ENCODE measurements at regions not wholly inside any gene's neighbourhood (a gene's known extent, or its start where the extent isn't known, plus 50 kb on each side); places are given as distances from the start of the nearest gene placed in this dataset.

DNA sequence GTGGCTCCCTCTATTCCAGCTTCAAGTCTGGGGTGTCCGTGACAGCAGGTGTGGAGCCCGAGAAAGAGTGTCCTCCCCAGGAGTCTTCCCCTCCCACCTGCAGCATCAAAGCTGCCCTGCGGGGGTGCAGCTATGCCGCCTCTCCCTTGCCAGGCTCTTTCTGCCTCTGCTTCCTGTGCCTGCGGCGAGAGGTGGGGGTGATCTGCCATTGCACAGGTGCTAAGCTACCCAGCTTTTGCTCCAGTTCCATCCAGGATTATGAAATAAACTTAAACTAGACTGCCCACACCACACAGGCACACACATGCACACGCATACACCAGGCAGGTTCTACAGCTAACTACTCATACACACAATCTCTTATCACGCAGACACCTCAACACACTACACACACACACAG lies 104.7 kb upstream of the CLDN10 start:
- no peak for DNase-seq (ENCODE audit: low spot score)

DNA sequence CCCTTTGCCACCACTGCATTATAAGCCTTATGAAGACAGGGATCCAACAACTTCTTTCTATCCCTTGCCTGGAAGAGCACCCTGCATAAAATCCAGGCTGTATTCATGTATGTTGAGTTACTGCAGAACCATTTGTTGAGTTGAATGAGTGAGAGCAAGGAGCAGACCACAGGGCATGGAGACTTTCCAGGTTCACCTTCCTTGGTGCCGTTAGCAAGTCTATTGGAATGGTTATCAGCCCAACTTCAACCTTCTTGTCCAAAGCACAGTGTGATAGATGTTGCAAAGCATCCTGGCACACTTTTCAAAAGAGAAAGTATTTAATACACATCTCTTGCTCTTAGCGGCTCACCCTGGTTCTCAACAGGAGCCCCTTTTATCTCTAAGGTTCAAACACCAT lies 100.9 kb upstream of the CLDN10 start:
- no peak for DNase-seq (ENCODE audit: low spot score)

DNA sequence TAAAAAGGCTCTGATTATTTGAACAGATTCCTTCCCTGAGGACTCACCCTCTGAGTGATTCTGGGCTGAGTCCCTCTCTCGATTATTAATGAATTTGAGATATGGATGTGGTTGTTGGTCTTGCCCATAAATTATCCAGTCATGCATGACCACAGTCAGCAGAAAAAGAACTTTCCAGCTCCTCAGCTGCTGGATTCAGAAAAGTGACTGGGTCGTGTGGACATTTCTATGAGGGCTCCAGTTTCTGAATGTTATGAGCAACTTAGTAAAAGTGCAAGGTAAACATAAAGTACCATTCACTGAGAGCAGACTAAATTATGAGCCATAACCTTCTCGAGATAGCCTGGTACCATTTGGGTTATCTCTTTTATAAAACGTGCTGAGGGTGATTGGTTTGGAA lies 100.1 kb upstream of the CLDN10 start:
- DNase-seq (ENCODE audit: low spot score): no peak

DNA sequence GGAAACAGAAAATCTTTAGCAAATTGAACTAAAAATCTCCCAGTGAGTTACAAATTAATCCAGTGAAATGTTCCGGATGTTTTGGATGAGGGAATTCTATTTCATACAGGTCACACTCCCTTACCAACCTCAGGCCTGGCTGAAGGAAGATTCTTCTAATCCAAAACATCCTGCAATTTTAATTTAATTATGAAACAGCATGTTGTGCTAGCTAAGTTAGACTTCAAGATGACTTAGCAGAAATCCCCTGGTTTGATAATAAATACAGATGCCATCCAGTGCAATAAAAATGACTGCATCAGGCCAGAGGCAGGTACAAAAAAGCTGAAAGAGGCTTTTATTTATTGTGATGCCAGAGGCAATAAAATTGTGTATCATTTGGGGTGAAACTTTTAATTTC lies 96.7 kb upstream of the CLDN10 start:
- peak; percentile 12 for DNase-seq (ENCODE audit: low spot score)

DNA sequence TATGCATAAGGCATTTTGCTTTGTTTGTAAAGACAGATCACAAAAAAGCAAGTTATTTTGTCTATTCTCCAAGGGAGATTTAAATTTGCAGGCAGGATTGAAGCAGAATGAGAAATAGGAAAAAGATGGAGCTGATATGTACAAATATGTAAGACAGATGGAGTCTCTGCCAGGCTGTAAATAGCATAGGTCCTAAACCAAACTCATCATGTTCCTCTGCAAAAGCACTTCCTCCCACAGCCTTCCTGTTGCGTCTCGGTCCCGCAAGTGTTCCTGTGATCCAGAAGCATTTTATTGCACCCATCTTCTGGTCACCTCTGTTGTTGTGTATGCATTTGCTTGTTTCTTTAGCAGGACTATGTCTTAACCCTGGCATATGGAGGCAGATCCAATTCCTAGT lies 95.7 kb upstream of the CLDN10 start:
- DNase-seq (ENCODE audit: low spot score): no peak

DNA sequence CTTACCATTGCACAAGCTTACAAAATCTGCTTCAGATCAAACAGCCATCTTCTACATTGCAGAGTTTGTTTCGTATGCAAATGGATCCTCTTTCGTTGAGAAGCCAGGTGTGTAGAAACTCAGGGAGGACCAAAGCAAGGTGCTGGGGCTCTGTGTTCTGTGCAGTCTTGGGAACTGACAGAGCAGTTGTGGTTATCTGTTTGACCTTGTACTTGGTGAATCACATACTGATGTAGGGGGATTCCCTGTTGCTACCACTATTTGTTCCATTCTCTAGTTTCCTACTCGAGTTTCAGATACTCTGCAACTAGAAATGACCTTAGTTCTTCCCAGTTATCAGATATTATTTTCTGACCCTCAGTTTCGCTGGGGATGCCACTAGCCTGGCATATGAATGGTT lies 95.2 kb upstream of the CLDN10 start:
- no peak for DNase-seq (ENCODE audit: low spot score)

DNA sequence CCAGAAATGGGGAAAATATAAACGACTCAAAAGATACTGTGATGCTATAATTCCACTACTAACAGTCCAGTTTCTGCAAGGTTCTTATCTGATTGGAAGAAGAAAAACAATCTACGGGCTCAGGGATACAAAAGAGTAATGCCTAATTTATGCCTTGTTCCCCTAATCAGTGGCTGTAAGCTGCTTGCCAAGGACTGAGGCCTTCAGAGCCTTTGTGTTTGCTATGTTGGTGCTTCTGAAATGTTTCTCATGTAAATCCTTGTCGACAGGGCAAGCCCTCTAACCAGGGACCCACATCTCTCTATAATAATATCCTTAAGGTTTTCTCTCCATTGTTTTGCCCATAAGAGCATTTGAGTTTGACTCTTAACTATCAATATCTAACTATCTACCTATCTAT lies 89.7 kb upstream of the CLDN10 start:
- DNase-seq (ENCODE audit: low spot score): no peak

DNA sequence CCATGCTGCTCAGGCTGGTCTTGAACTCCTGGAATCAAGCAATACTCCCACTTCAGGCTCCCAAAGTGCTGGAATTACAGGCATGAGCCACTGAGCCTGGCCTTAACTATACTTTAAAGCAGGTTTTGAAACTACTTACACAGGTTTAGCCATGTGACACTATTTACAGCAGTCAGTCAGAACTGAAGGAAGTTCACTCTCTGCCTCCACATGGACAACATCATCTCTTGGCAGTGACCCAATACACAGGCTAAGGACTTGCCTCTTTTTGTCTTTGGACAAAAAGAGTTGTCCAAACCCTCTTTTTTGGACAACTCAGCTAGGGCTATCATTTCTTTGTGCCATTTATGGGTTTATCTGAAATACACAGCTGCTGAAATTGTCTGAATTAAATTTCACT lies 89.0 kb upstream of the CLDN10 start:
- DNase-seq (ENCODE audit: low spot score): no peak

DNA sequence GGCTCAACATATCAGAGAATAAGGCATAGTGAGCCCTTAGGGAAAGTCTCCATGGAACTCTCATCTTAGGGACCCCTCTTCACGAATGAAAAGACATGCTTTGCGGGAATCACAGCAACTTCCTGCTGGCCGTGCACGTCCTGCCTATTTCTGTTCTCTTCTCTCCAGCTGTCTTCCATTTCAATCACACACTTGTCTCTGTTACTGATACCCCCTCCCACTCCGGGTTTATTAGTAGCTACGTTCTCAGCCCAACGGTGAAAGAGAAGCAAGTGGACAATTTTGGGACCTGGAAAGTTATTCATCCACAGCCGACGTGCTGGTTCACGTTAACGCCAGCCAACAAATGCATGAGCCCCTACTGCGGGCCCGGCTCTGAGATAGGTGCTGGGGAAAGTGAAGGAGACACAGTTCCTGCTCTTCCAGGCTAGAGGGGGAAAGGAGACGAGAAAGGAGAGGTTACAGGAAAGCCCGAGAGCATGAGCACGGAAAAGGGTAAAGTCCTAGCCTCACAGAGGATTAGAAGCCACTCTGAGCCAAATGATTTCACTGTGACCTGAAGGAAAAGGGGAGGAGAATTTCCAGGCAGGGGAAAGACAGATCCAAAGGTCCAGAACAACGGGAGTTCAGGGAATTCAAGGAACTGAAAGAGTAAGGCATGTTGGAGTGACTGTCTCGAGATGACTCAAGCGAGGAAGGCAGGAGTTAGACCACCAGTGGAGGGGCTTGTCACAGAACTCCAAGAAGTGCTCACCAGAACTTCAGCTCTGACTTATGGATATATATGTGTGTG lies 81.8 kb upstream of the CLDN10 start:
- no peak for DNase-seq (ENCODE audit: low spot score)

DNA sequence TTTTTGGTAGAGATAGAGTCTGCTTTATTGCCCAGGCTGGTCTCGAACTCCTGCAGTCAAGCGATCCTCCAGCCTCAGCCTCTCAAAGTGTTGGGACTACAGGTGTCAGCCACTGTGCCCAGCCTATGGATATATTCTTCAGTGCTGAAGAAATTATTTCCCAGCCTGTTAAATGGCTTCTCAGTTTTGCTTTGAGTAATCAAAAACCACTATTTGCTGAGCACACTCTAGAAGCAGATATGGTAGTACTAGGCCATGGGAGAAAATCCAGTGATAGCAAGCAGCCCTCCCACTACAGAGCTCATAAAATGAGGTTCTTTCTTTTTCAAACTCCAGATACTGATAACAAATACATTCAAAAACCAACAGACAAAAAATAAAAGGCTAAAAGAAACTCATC lies 80.6 kb upstream of the CLDN10 start:
- no peak for DNase-seq (ENCODE audit: low spot score)

DNA sequence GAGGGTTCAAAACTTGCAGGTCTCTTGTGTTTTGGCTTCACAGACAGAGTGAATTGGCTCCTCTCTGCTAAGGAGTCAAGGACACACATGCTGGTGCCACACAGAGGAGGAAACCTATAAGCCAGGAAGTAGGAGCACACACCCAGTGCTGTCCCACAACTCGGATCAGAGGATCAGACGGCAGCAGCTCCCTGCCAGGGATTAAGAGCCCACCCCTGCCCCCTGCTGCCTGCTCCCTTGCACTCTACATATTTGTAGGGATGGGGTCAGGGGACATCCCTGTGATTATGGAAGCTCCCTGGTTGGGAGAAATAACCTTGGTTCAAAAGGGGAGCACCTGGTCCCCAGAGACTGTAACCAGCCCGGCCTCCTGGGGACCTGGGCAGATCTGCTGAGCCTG lies 77.5 kb upstream of the CLDN10 start:
- no peak for DNase-seq (ENCODE audit: low spot score)

DNA sequence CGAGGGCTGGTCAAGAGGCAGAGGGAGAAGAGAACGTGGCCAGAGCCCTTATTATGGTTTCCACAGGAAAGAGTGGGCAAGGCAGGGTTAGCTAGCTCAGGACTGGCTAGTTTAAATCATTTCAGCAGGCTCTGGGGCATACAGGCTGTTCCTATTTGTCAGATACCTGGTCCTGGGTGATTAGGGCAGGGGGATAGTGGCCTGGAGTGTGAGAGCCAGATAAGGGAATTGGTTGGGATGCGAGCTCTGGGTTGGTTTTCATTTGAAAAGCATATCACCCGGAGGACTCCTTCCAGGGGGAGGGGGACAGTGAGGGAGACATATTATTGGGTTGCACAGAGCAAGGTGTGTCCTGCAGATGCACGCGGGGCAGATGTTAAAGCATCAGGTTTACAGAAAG lies 75.3 kb upstream of the CLDN10 start:
- no peak for DNase-seq (ENCODE audit: low spot score)

DNA sequence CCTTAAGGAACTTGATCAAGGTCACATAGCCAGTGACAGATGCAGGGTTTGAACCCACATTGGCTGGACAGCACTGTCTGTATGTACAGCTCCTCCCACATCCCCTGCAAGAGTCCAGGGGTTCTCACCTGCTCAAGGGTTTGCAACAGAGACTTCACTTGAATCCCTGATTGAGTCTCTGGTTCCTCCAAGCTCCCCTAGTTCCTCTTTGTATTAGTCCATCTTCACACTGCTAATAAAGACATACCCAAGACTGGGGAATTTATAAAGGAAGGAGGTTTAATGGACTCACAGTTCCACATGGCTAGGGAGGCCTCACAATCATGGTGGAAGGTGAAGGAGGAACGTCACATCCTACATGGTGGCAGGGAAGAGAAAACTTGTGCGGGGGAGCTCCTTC lies 72.8 kb upstream of the CLDN10 start:
- DNase-seq (ENCODE audit: low spot score): no peak

DNA sequence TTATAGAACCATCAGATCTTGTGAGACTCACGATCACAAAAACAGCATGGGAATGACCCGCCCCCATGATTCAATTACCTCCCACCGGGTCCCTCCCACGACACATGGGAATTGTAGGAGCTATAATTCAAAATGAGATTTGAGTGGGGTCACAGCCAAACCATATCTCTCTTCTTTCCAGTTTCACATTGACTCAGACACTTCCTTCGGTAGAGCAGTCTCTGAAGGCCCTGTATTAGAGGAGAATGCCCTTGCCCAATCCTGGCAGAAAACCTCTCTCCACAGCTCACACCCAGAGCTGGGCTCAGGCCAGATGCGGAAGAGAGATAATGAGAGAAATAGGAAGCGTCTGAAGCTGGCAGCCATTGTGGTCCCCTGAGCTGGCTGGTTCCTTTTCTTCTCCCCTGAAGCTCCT lies 72.4 kb upstream of the CLDN10 start:
- no peak for DNase-seq (ENCODE audit: low spot score)

DNA sequence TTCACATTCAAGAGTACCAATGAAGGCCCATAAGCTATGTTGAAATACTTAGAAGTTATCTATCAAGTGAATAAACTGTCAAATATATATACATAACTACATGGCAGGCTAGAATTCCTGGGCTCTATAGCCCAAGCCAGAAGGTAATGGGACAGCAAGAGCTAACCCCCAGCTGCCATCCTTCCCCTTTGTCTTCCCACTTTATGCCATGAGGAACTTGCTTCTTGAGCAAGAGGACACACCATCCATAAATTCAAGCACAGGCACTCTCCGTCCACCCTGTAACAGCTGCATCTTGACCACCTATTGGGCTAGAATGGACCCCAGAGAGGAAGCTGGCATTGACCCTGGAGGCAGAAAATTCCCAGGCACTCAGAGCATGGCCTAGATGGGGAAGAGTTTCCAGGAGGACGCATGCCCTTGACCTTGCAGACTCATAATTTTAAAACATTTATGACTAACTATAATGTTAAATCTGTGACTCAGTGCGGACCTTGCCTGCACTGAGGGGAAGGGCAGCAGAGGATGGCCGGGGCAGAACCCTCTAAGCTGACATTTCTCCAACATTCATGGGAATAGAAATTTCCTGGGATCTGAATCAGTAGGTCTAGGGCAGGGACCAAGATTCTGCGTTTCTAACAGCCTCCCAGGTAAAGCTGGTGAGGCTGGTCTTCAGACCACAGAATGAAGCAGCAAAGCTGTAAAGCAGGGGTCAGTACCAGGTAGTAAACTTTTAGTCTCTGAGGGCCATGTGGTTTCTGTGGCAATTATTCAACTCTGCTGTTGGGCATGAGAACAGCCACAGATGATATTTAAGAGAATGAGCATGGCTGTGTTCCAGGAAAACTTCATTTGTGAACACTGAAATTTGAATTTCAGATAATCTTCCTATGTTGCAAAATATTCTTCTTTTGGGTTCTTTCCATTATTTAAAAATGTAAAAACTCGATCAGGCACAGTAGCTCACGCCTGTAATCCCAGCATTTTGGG lies 71.4 kb upstream of the CLDN10 start:
- DNase-seq (ENCODE audit: low spot score): no peak

DNA sequence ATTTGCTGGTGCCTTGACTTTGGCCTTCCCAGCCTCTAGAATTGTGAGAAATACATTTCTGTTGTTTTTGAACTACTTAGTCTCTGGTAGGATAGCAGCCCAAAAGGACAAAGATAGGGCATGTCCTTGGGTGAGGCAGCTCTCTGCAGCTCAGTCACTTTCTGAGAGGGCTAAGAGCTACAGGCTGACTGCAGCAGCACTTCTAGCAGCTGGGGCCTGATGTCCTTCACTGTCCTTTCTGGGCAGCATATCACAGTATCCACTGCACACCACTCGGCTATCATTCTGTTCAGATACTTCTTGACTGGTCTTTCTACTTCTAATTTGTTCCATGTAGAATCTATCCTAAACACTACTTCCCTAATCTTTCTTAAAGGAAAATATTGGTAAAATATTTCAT lies 68.5 kb upstream of the CLDN10 start:
- DNase-seq (ENCODE audit: low spot score): no peak

DNA sequence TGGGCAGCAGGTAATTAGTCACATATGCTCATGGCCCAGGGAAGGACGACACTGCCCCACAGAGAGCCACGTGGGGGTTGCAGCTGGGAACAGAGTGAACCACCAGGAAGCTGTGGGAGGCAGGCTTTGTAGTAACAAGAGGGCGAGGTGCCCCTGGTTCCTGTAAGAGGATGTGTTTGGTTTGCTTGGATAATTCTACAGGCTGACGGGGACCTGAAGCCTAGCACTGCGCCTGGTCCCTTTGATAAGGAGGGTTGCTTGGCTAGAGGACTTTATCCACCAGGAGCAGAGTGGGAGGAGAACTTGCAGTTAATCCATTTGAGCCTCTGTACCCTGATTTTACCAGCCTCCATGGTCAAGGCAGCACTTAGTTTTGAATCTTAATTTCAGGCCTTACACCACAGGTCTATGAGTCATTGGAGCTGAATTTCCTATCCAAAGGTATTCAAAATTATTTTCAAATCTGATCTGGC lies 67.4 kb upstream of the CLDN10 start:
- DNase-seq (ENCODE audit: low spot score): peak; percentile 34

DNA sequence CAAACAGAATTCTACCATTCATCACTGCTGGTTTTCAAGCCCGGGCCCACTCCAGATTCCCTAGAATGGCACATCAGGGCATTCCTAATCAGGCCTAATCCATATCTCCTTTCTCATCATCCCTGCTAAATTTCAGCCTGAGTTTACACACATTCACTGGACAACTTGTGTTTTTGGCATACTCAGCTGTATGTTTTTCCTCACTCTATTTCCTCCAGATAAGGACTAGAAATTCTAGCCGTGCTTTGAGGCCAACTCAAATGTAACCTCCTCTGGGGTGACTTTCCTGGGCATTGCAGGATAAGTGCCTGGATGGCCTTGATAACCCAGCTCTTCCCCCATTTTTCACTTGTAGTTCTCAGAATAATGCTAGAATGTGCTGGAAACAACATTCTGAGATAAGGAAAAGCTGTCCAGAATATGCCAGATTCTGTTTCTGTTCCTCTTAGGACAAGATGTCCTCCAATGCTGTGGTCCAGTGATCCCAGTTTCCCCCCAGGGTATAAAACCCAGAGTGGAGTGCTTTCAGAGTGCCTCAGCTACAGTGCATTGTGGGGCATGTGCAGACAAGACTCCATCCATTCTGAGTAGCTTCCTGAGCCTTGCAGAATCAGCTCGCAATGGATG lies 66.9 kb upstream of the CLDN10 start:
- no peak for DNase-seq (ENCODE audit: low spot score)

DNA sequence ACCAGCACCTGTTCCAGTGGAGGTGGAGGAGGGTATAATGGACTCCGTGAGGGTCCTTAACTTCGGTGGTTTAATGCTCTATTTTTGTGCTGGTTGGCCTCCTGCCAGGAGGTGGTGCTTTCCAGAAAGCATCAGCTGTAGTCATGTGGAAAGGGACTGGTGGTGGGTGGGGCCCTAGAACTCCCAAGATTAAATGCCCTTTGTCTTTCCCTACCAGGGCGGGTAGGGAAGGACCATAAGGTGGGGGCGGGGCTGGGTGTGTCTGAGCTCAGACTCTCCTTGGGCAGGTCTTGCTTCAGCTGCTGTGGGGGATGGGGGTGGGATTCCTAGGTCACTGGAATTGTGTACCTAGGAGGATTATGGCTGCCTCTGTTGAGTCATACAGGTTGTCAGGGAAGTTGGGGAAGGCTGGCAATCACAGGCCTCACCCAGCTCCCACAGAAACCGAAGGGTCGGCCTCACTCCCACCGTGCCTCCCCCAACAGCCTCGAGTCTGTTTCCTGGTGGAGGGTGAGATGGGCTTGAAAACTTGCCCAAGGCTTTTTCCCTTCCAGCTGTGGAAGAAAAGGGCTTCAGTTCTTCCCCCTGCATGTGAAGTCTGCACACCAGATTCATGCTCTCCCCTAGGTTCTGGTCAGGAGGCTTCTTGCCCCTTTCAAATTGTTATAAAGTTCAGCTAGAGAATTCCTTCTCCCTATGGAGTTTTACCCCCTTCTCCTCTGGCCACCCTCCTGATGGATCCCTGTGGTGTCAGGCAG lies 60.3 kb upstream of the CLDN10 start:
- no peak for DNase-seq (ENCODE audit: low spot score)

DNA sequence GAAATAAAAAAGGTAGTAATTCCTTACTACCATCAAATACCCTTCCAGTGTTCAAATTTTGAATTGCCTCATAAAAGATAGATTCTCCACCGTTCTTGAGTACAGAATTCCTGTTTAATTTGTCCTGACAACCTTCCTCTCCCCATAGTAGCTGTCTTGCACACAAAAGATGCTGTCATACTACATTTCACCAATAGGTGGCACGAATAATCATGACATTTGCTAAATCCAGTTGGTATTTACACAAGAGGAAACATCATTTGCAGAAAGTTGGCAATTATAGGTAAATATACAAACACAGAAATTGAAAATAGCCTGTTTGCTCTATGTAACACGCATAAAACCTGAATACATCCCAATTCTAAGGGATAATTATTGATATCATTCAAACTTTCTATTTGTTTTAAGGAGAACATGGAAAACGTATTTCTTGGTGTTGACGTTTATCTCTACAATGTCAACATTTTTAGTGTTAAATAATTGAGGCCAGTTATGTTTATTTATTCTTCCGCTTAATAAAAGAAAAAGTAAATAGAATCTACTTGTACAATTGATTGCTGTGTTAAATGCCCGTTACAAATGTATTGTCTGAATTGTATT lies 58.3 kb upstream of the CLDN10 start:
- peak; percentile 40 for DNase-seq (ENCODE audit: low spot score)

DNA sequence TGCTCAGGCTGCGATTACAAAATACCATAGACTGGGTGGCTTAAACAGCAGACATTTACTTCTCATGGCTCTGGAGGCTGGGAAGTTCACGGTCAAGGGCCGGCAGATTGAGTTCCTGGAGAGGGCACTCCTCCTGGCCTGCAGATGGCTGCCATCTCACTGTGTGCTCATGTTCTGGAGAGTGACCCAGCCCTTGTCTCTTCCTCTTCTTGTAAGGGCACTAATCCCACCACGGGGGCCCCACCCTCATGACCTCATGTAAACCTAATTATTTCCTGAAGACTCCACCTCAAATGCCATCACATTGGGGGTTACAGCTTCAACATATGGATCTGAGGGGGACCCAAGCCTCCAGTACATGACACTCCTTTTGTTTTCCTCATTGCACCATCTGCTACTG lies 56.0 kb upstream of the CLDN10 start:
- DNase-seq (ENCODE audit: low spot score): no peak
